VCaP (cell line): ENCODE measurements at regions not wholly inside any gene's neighbourhood (a gene's known extent, or its start where the extent isn't known, plus 50 kb on each side); places are given as distances from the start of the nearest gene placed in this dataset.

Experiments
- H3K27ac ChIP-seq: fragments of 450-650 bp; 2 replicates; pipeline ENCODE4 v1.5.1; 2017
- CTCF ChIP-seq: fragments of 450-650 bp; conservative IDR thresholded peaks from 2 replicates; pipeline ENCODE4 v1.5.1; 2017; ENCODE audit warnings: mild to moderate bottlenecking, moderate library complexity

- TF ChIP-seq CTCF = no peak
- no peak overlapping the region for H3K27ac ChIP-seq
Measured at GRCh38 chr7:116142850-116143249, 67.5 kb upstream of the TES start.

- H3K27ac ChIP-seq = no peak overlapping the region
- no peak for TF ChIP-seq CTCF
Measured at GRCh38 chr7:116145245-116145852, 65.0 kb upstream of the TES start.

GRCh38 chr7:116148108-116148507, 62.2 kb upstream of the TES start:
- H3K27ac ChIP-seq = no peak overlapping the region

GRCh38 chr7:116148626-116149025, 61.7 kb upstream of the TES start:
- no peak overlapping the region for H3K27ac ChIP-seq
- no peak for TF ChIP-seq CTCF

More at GRCh38 chr7:116148108-116148507, 62.2 kb upstream of the TES start:
- no peak for TF ChIP-seq CTCF

- H3K27ac ChIP-seq = no peak overlapping the region
Measured at GRCh38 chr7:116150588-116150987, 59.8 kb upstream of the TES start.

GRCh38 chr7:116152276-116152675, 58.1 kb upstream of the TES start:
- peak overlapping the region; percentile 30 for H3K27ac ChIP-seq
- no peak for TF ChIP-seq CTCF

More at GRCh38 chr7:116150588-116150987, 59.8 kb upstream of the TES start:
- TF ChIP-seq CTCF = no peak

GRCh38 chr7:116153050-116153449, 57.3 kb upstream of the TES start:
- peak overlapping the region; percentile 30 for H3K27ac ChIP-seq
- TF ChIP-seq CTCF = no peak
